SK-N-SH treated with all-trans-retinoic acid at 6 μM for 48 hours (cell line): ENCODE measurements at regions not wholly inside any gene's neighbourhood (a gene's known extent, or its start where the extent isn't known, plus 50 kb on each side); places are given as distances from the start of the nearest gene placed in this dataset.

Experiments
- ATAC-seq: fragments of 200-7000 bp; cut with Tn5 transposase; 3 replicates; pipeline ENCODE4 v1.9.1; 2020; ENCODE audit warnings: mild to moderate bottlenecking, moderate library complexity
- ARNTL ChIP-seq: fragments of 450-650 bp; formaldehyde crosslinking; IDR thresholded peaks from 2 replicates; pipeline ENCODE4 v1.5.0; 2020; ENCODE audit warnings: low read depth, mild to moderate bottlenecking, moderate library complexity, borderline replicate concordance
- BACH2 ChIP-seq: fragments of 250-450 bp; sonication (Bioruptor Pico); IDR thresholded peaks from 2 replicates; pipeline ENCODE4 v1.9.0; 2021; ENCODE audit warnings: mild to moderate bottlenecking, borderline replicate concordance
- CSDC2 ChIP-seq: fragments of 250-450 bp; sonication (Bioruptor Pico); IDR thresholded peaks from 2 replicates; pipeline ENCODE4 v1.5.0; 2020; ENCODE audit warnings: mild to moderate bottlenecking, moderate library complexity
- CSRNP3 ChIP-seq: fragments of 250-450 bp; sonication (Bioruptor Pico); IDR thresholded peaks from 2 replicates; pipeline ENCODE4 v1.5.1; 2021; ENCODE audit warnings: mild to moderate bottlenecking, moderate library complexity
- ESRRG ChIP-seq: fragments of 250-450 bp; sonication (Bioruptor Pico); IDR thresholded peaks from 2 replicates; pipeline ENCODE4 v1.6.1; 2021; ENCODE audit warnings: mild to moderate bottlenecking
- GLIS3 ChIP-seq: fragments of 250-450 bp; sonication (Bioruptor Pico); IDR thresholded peaks from 2 replicates; pipeline ENCODE4 v1.5.0; 2020; ENCODE audit warnings: mild to moderate bottlenecking, moderate library complexity
- ISL1 ChIP-seq: fragments of 250-450 bp; sonication (Bioruptor Pico); IDR thresholded peaks from 2 replicates; pipeline ENCODE4 v2.1.2; 2022; ENCODE audit warnings: mild to moderate bottlenecking, moderate library complexity
- OSR1 ChIP-seq: fragments of 250-450 bp; sonication (Bioruptor Pico); IDR thresholded peaks from 2 replicates; pipeline ENCODE4 v1.8.0; 2022; ENCODE audit warnings: moderate library complexity, mild to moderate bottlenecking, inconsistent platforms
- PPARA ChIP-seq: fragments of 250-450 bp; sonication (Bioruptor Pico); IDR thresholded peaks from 2 replicates; pipeline ENCODE4 v1.5.0; 2020; ENCODE audit warnings: mild to moderate bottlenecking, borderline replicate concordance
- RARB ChIP-seq: fragments of 250-450 bp; sonication (Bioruptor Pico); IDR thresholded peaks from 2 replicates; pipeline ENCODE4 v1.8.0; 2021; ENCODE audit warnings: mild to moderate bottlenecking, moderate library complexity
- SNAI2 ChIP-seq: fragments of 250-450 bp; sonication (Bioruptor Pico); IDR thresholded peaks from 2 replicates; pipeline ENCODE4 v1.5.0; 2020; ENCODE audit warnings: mild to moderate bottlenecking, moderate library complexity
- TCF4 ChIP-seq: fragments of 250-450 bp; sonication (Bioruptor Pico); IDR thresholded peaks from 2 replicates; pipeline ENCODE4 v1.8.0; 2021; ENCODE audit warnings: mild to moderate bottlenecking, moderate library complexity, borderline replicate concordance
- TOX ChIP-seq: fragments of 250-450 bp; sonication (Bioruptor Pico); IDR thresholded peaks from 2 replicates; pipeline ENCODE4 v1.8.0; 2021; ENCODE audit warnings: mild to moderate bottlenecking, moderate library complexity, borderline replicate concordance
- TSHZ2 ChIP-seq: fragments of 250-450 bp; sonication (Bioruptor Pico); IDR thresholded peaks from 2 replicates; pipeline ENCODE4 v1.5.0; 2020; ENCODE audit warnings: mild to moderate bottlenecking, moderate library complexity
- ZC3H10 ChIP-seq: fragments of 250-450 bp; sonication (Bioruptor Pico); IDR thresholded peaks from 2 replicates; pipeline ENCODE4 v1.5.1; 2021; ENCODE audit warnings: mild to moderate bottlenecking, moderate library complexity
- ZFP3 ChIP-seq: fragments of 250-450 bp; sonication (Bioruptor Pico); IDR thresholded peaks from 2 replicates; pipeline ENCODE4 v1.5.0; 2020; ENCODE audit warnings: mild to moderate bottlenecking, moderate library complexity
- ZFP30 ChIP-seq: fragments of 450-650 bp; formaldehyde crosslinking; IDR thresholded peaks from 2 replicates; pipeline ENCODE4 v1.5.0; 2022; ENCODE audit warnings: mild to moderate bottlenecking, moderate library complexity
- ZNF565 ChIP-seq: fragments of 450-650 bp; formaldehyde crosslinking; conservative IDR thresholded peaks from 2 replicates; pipeline ENCODE4 v1.5.0; 2020; ENCODE audit warnings: low read depth, mild to moderate bottlenecking, moderate library complexity
- ZNF70 ChIP-seq: fragments of 450-650 bp; formaldehyde crosslinking; IDR thresholded peaks from 2 replicates; pipeline ENCODE4 v1.5.0; 2020; ENCODE audit warnings: mild to moderate bottlenecking, moderate library complexity
- ZNF8 ChIP-seq: fragments of 450-650 bp; formaldehyde crosslinking; IDR thresholded peaks from 2 replicates; pipeline ENCODE4 v1.5.0; 2020; ENCODE audit warnings: mild to moderate bottlenecking, moderate library complexity
- TF ChIP-seq, protein P1 (sequence below): fragments of 250-450 bp; sonication (Bioruptor Pico); IDR thresholded peaks from 2 replicates; pipeline ENCODE4 v1.8.0; 2021; ENCODE audit warnings: low read depth, mild to moderate bottlenecking, moderate library complexity, borderline replicate concordance
- TF ChIP-seq, protein P2 (sequence below): fragments of 250-450 bp; sonication (Bioruptor Pico); IDR thresholded peaks from 2 replicates; pipeline ENCODE4 v1.5.1; 2020; ENCODE audit warnings: low read depth, mild to moderate bottlenecking, moderate library complexity

- TF ChIP-seq OSR1 (CRISPR knock-in tag): no peak
- no peak for TF ChIP-seq ZFP3 (CRISPR knock-in tag)
- no peak for TF ChIP-seq ARNTL (CRISPR knock-in tag)
- TF ChIP-seq, protein P1, sequence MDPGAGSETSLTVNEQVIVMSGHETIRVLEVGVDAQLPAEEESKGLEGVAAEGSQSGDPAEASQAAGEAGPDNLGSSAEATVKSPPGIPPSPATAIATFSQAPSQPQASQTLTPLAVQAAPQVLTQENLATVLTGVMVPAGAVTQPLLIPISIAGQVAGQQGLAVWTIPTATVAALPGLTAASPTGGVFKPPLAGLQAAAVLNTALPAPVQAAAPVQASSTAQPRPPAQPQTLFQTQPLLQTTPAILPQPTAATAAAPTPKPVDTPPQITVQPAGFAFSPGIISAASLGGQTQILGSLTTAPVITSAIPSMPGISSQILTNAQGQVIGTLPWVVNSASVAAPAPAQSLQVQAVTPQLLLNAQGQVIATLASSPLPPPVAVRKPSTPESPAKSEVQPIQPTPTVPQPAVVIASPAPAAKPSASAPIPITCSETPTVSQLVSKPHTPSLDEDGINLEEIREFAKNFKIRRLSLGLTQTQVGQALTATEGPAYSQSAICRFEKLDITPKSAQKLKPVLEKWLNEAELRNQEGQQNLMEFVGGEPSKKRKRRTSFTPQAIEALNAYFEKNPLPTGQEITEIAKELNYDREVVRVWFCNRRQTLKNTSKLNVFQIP (CRISPR knock-in tag): no peak
- no peak for TF ChIP-seq CSRNP3 (CRISPR knock-in tag)
- no peak for TF ChIP-seq ZNF565 (CRISPR knock-in tag)
- TF ChIP-seq ISL1: no peak
- TF ChIP-seq RARB: no peak
- no peak for TF ChIP-seq CSDC2 (CRISPR knock-in tag)
- no peak for TF ChIP-seq ZNF8 (CRISPR knock-in tag)
- TF ChIP-seq SNAI2 (CRISPR knock-in tag): no peak
- TF ChIP-seq PPARA: no peak
- TF ChIP-seq BACH2 (CRISPR knock-in tag): no peak
- no peak for ATAC-seq
Measured at GRCh38 chr18:39795350-39795749, 2159.7 kb upstream of the PIK3C3 start.

- TF ChIP-seq ZFP3 (CRISPR knock-in tag): no peak
- TF ChIP-seq CSDC2 (CRISPR knock-in tag): no peak
- TF ChIP-seq, protein P2, sequence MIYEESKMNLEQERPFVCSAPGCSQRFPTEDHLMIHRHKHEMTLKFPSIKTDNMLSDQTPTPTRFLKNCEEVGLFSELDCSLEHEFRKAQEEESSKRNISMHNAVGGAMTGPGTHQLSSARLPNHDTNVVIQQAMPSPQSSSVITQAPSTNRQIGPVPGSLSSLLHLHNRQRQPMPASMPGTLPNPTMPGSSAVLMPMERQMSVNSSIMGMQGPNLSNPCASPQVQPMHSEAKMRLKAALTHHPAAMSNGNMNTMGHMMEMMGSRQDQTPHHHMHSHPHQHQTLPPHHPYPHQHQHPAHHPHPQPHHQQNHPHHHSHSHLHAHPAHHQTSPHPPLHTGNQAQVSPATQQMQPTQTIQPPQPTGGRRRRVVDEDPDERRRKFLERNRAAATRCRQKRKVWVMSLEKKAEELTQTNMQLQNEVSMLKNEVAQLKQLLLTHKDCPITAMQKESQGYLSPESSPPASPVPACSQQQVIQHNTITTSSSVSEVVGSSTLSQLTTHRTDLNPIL (CRISPR knock-in tag): no peak
- no peak for TF ChIP-seq ZNF8 (CRISPR knock-in tag)
- no peak for TF ChIP-seq ZC3H10 (CRISPR knock-in tag)
- no peak for TF ChIP-seq OSR1 (CRISPR knock-in tag)
- TF ChIP-seq CSRNP3 (CRISPR knock-in tag): no peak
- no peak for TF ChIP-seq RARB
Measured at GRCh38 chr18:39793609-39794008, 2161.4 kb upstream of the PIK3C3 start.

GRCh38 chr18:39788383-39788782, 2166.7 kb upstream of the PIK3C3 start:
- no peak for ATAC-seq

More at GRCh38 chr18:39793609-39794008, 2161.4 kb upstream of the PIK3C3 start:
- no peak for ATAC-seq

More at GRCh38 chr18:39788383-39788782, 2166.7 kb upstream of the PIK3C3 start:
- no peak for TF ChIP-seq TCF4 (CRISPR knock-in tag)
- no peak for TF ChIP-seq SNAI2 (CRISPR knock-in tag)
- TF ChIP-seq ESRRG (CRISPR knock-in tag): no peak
- TF ChIP-seq ZNF8 (CRISPR knock-in tag): no peak
- TF ChIP-seq, protein P1 (CRISPR knock-in tag): no peak
- TF ChIP-seq ZNF70: no peak
- no peak for TF ChIP-seq CSDC2 (CRISPR knock-in tag)
- TF ChIP-seq ZC3H10 (CRISPR knock-in tag): no peak
- TF ChIP-seq TOX (CRISPR knock-in tag): no peak
- no peak for TF ChIP-seq GLIS3 (CRISPR knock-in tag)
- no peak for TF ChIP-seq PPARA
- TF ChIP-seq TSHZ2: no peak
- no peak for TF ChIP-seq ZNF565 (CRISPR knock-in tag)
- no peak for TF ChIP-seq BACH2 (CRISPR knock-in tag)
- TF ChIP-seq ZFP30: no peak
- no peak for TF ChIP-seq ARNTL (CRISPR knock-in tag)
- no peak for TF ChIP-seq ISL1
- no peak for TF ChIP-seq ZFP3 (CRISPR knock-in tag)
